ENCODE measurements at regions not wholly inside any gene's neighbourhood (a gene's known extent, or its start where the extent isn't known, plus 50 kb on each side); places are given as distances from the start of the nearest gene placed in this dataset.

GRCh38 chr12:88418856-88419497 lies 161.3 kb downstream of the KITLG start:
- TF ChIP-seq POLR2AphosphoS5 (IDR thresholded peaks at IDR 0.05) = no peak
- no peak for TF ChIP-seq CTCF (IDR thresholded peaks at IDR 0.05)
- TF ChIP-seq POLR2A (IDR thresholded peaks at IDR 0.05) = no peak
- TF ChIP-seq EP300 (IDR thresholded peaks at IDR 0.05) = no peak

Data from upper lobe of left lung (tissue), 4 donors.